H9 (cell line): ENCODE measurements at regions not wholly inside any gene's neighbourhood (a gene's known extent, or its start where the extent isn't known, plus 50 kb on each side); places are given as distances from the start of the nearest gene placed in this dataset.
A peak's percentile ranks its signal among the peaks of the same experiment; 100 is the strongest.
"Not testable (repeated sequence)": the region's sequence is repeated elsewhere in the genome, so short reads cannot be mapped to it uniquely, and the experiment has no call there.

Source experiments
- DNase-seq: peaks from one replicate; pipeline ENCODE4 v3.0.0-alpha.2; 2017
- H2AFZ ChIP-seq: one replicate; pipeline ENCODE4 v1.6.1; 2013; ENCODE audit warnings: mild to moderate bottlenecking, low read length, control low read depth, moderate library complexity
- H2AK5ac ChIP-seq: 2 replicates; pipeline ENCODE4 v1.6.1; 2013; ENCODE audit warnings: low read length, control low read depth, mixed read lengths; ENCODE audit not compliant: insufficient read length
- H2BK120ac ChIP-seq: one replicate; pipeline ENCODE4 v1.6.1; 2013; ENCODE audit warnings: low read depth, mild to moderate bottlenecking, low read length, control low read depth, inconsistent platforms; ENCODE audit not compliant: poor library complexity, severe bottlenecking
- H2BK12ac ChIP-seq: 2 replicates; pipeline ENCODE4 v1.6.1; 2013; ENCODE audit warnings: low read length, control low read depth, mixed read lengths, low read depth; ENCODE audit not compliant: insufficient read length
- H2BK15ac ChIP-seq: 2 replicates; pipeline ENCODE4 v1.6.1; 2013; ENCODE audit warnings: low read depth, low read length, control low read depth
- H2BK20ac ChIP-seq: one replicate; pipeline ENCODE4 v1.6.1; 2013; ENCODE audit warnings: low read depth, mild to moderate bottlenecking, low read length, control low read depth, inconsistent platforms; ENCODE audit not compliant: poor library complexity, severe bottlenecking
- H2BK5ac ChIP-seq: 2 replicates; pipeline ENCODE4 v1.6.1; 2013; ENCODE audit warnings: low read length, control low read depth, mixed read lengths; ENCODE audit not compliant: insufficient read length
- H3K14ac ChIP-seq: 2 replicates; pipeline ENCODE4 v1.6.1; 2013; ENCODE audit warnings: low read length, control low read depth; ENCODE audit not compliant: insufficient read depth
- H3K18ac ChIP-seq: 2 replicates; pipeline ENCODE4 v1.6.1; 2013; ENCODE audit warnings: low read depth, mild to moderate bottlenecking, mixed read lengths, low read length, control low read depth; ENCODE audit not compliant: insufficient read length
- H3K23ac ChIP-seq: 2 replicates; pipeline ENCODE4 v1.6.1; 2013; ENCODE audit warnings: low read length, control low read depth, mixed read lengths, low read depth; ENCODE audit not compliant: insufficient read length
- H3K23me2 ChIP-seq: 2 replicates; pipeline ENCODE4 v1.6.1; 2013; ENCODE audit warnings: low read depth, mild to moderate bottlenecking, mixed read lengths, low read length, control low read depth; ENCODE audit not compliant: insufficient read length, poor library complexity, severe bottlenecking
- H3K27ac ChIP-seq: 2 replicates; pipeline ENCODE4 v1.5.1; 2013; ENCODE audit warnings: low read length, control low read depth, mixed read lengths, low read depth; ENCODE audit not compliant: insufficient read length
- H3K27me3 ChIP-seq: 2 replicates; pipeline ENCODE4 v1.6.1; 2013; ENCODE audit warnings: low read length, control low read depth, inconsistent platforms; ENCODE audit not compliant: insufficient read depth
- H3K4ac ChIP-seq: 2 replicates; pipeline ENCODE4 v1.6.1; 2013; ENCODE audit warnings: low read depth, mild to moderate bottlenecking, control low read depth, inconsistent platforms, low read length, moderate library complexity
- H3K4me1 ChIP-seq: 2 replicates; pipeline ENCODE4 v1.6.1; 2013; ENCODE audit warnings: low read length, control low read depth, inconsistent platforms; ENCODE audit not compliant: insufficient read depth
- H3K4me2 ChIP-seq: 2 replicates; pipeline ENCODE4 v1.6.1; 2013; ENCODE audit warnings: low read length, control low read depth, mixed read lengths; ENCODE audit not compliant: insufficient read length, insufficient read depth
- H3K56ac ChIP-seq: 2 replicates; pipeline ENCODE4 v1.6.1; 2013; ENCODE audit warnings: low read depth, mild to moderate bottlenecking, mixed read lengths, low read length, control low read depth; ENCODE audit not compliant: insufficient read length
- H3K79me1 ChIP-seq: 2 replicates; pipeline ENCODE4 v1.6.1; 2013; ENCODE audit warnings: low read depth, mild to moderate bottlenecking, moderate library complexity, low read length, control low read depth, inconsistent platforms; ENCODE audit not compliant: insufficient read depth, poor library complexity, severe bottlenecking
- H3K79me2 ChIP-seq: 2 replicates; pipeline ENCODE4 v1.6.1; 2013; ENCODE audit warnings: low read length, control low read depth, inconsistent platforms; ENCODE audit not compliant: insufficient read depth
- H3K9ac ChIP-seq: 2 replicates; pipeline ENCODE4 v1.6.1; 2013; ENCODE audit warnings: low read length, control low read depth, mixed read lengths; ENCODE audit not compliant: insufficient read length; ENCODE audit errors: extremely low read depth
- H3K9me3 ChIP-seq: one replicate; pipeline ENCODE4 v1.6.1; 2013; ENCODE audit warnings: low read depth, low read length, inconsistent platforms; ENCODE audit not compliant: control insufficient read depth
- H3T11ph ChIP-seq: one replicate; pipeline ENCODE4 v1.6.1; 2013; ENCODE audit warnings: mild to moderate bottlenecking, low read length, control low read depth, inconsistent platforms
- H4K20me1 ChIP-seq: one replicate; pipeline ENCODE4 v1.6.1; 2013; ENCODE audit not compliant: control insufficient read depth, insufficient read length, insufficient read depth
- H4K5ac ChIP-seq: 2 replicates; pipeline ENCODE4 v1.6.1; 2013; ENCODE audit warnings: low read depth, mild to moderate bottlenecking, mixed read lengths, low read length, control low read depth; ENCODE audit not compliant: insufficient read length
- H4K8ac ChIP-seq: replicated peaks from 2 replicates; pipeline ENCODE4 v1.6.1; 2013; ENCODE audit warnings: low read length, control low read depth, mixed read lengths, low read depth; ENCODE audit not compliant: insufficient read length
- H4K91ac ChIP-seq: 2 replicates; pipeline ENCODE4 v1.6.1; 2013; ENCODE audit warnings: low read depth, mild to moderate bottlenecking, moderate library complexity, mixed read lengths, low read length, control low read depth; ENCODE audit not compliant: insufficient read length
- H3K27ac Mint-ChIP-seq, 3 experiments: 2 replicates in 2 of 3; 3 replicates in 1 of 3; pipeline ENCODE4 v1.8.0; 2020 to 2021; ENCODE audit warnings: mixed read lengths in 3 of 3, mild to moderate bottlenecking in 1 of 3, moderate library complexity in 1 of 3
- H3K27me3 Mint-ChIP-seq: 2 replicates; pipeline ENCODE4 v1.8.0; 2021; ENCODE audit warnings: low read depth, mild to moderate bottlenecking, moderate library complexity, mixed read lengths
- H3K36me3 Mint-ChIP-seq, 3 experiments: 2 replicates in 2 of 3; 3 replicates in 1 of 3; pipeline ENCODE4 v1.8.0; 2020 to 2021; ENCODE audit warnings: low read depth in 3 of 3, mixed read lengths in 3 of 3; ENCODE audit not compliant: insufficient read depth in 1 of 3
- H3K4me1 Mint-ChIP-seq, 2 experiments: 2 replicates each; pipeline ENCODE4 v1.8.0; 2020; ENCODE audit warnings: mixed read lengths in 2 of 2
- H3K4me3 Mint-ChIP-seq, 2 experiments: 2 replicates in 1 of 2; 3 replicates in 1 of 2; pipeline ENCODE4 v1.8.0; 2020 to 2021; ENCODE audit warnings: mild to moderate bottlenecking in 2 of 2, mixed read lengths in 2 of 2, moderate library complexity in 1 of 2
- H3K9me3 Mint-ChIP-seq, 2 experiments: 2 replicates in 1 of 2; 3 replicates in 1 of 2; pipeline ENCODE4 v1.8.0; 2020; ENCODE audit warnings: mild to moderate bottlenecking in 2 of 2, mixed read lengths in 2 of 2, moderate library complexity in 1 of 2
- CTCF ChIP-seq: fragments of 200-600 bp; sonication (generic); conservative IDR thresholded peaks from 3 replicates; pipeline ENCODE4 v1.8.0; 2021; ENCODE audit warnings: antibody characterized with exemption, mild to moderate bottlenecking
- WGBS: extraction: QIAGEN DNeasy Blood & Tissue Kit; methylation state at CpG from one replicate; pipeline ENCODE4 v1.1.7; 2013; ENCODE audit warnings: missing lambda C conversion rate, low lambda C conversion rate, mixed read lengths; ENCODE audit not compliant: insufficient read length; ENCODE audit errors: extremely low coverage; 5-methylcytosine and 5-hydroxymethylcytosine counted together

GRCh38 chr7:145812218-145812617 lies 304.4 kb upstream of the CNTNAP2 start:
- no peak overlapping the region for H3K4me2 ChIP-seq
- H2AFZ ChIP-seq, result no peak overlapping the region
- no peak overlapping the region for H2BK15ac ChIP-seq

GRCh38 chr7:145805496-145805895 lies 311.1 kb upstream of the CNTNAP2 start:
- H2BK5ac ChIP-seq, H3K9me3 ChIP-seq, H3K79me2 ChIP-seq, H2BK15ac ChIP-seq, H4K5ac ChIP-seq, H2BK12ac ChIP-seq, H2BK120ac ChIP-seq, H3K4me1 Mint-ChIP-seq, H2AFZ ChIP-seq, H3K18ac ChIP-seq, H3K23me2 ChIP-seq, H3K4me2 ChIP-seq, H4K20me1 ChIP-seq, H3K27ac Mint-ChIP-seq, H3K14ac ChIP-seq, H4K8ac ChIP-seq, H3K9ac ChIP-seq, H3K27me3 Mint-ChIP-seq, H3K56ac ChIP-seq, H3K27ac ChIP-seq, H3K4me1 ChIP-seq, H3K23ac ChIP-seq, H3K9me3 Mint-ChIP-seq, H3K36me3 Mint-ChIP-seq, H3K27me3 ChIP-seq, H3K4me3 Mint-ChIP-seq, H3K4ac ChIP-seq, H3K79me1 ChIP-seq, H2AK5ac ChIP-seq, H3T11ph ChIP-seq, H4K91ac ChIP-seq, DNase-seq, H2BK20ac ChIP-seq: not testable (repeated sequence)
- no CpG with 5 or more reads among the region's 3 CpGs for WGBS

More at GRCh38 chr7:145812218-145812617, 304.4 kb upstream of the CNTNAP2 start:
- Histone ChIP-seq H2AK5ac (no peak overlapping the region), H3K18ac (no peak overlapping the region), H3K4ac (no peak overlapping the region), H2BK20ac (no peak overlapping the region), H4K91ac (no peak overlapping the region), H2BK12ac (no peak overlapping the region), H2BK5ac (no peak overlapping the region), H3K9me3 (no peaks in the 10 kb centered on the region), H4K8ac (no peak overlapping the region), H3K14ac (no peak overlapping the region), H3K23ac (no peak overlapping the region), H3T11ph (no peak overlapping the region), H3K27ac (no peak overlapping the region), H4K20me1 (no peaks in the 10 kb centered on the region), H3K56ac (no peak overlapping the region), H3K4me1 (no peaks in the 10 kb centered on the region), H3K79me2 (no peaks in the 10 kb centered on the region), H3K9ac (no peak overlapping the region), H3K23me2 (no peaks in the 10 kb centered on the region), H3K79me1 (no peaks in the 10 kb centered on the region), H2BK120ac (no peak overlapping the region), H3K27me3 (no peaks in the 10 kb centered on the region), H4K5ac (no peak overlapping the region)
- H3K27ac Mint-ChIP-seq, result peak overlapping the region in 1 of 3 experiments; percentile 4; a peak in 1 of 7 replicates
- no peak overlapping the region for H3K4me3 Mint-ChIP-seq
- no peaks in the 10 kb centered on the region for H3K27me3 Mint-ChIP-seq
- no peaks in the 10 kb centered on the region; a peak in 1 of 7 replicates for H3K36me3 Mint-ChIP-seq
- no peaks in the 10 kb centered on the region; a peak in 2 of 5 replicates for H3K9me3 Mint-ChIP-seq
- DNase-seq, result no peak
- peaks cover 0 to 6% of the 10 kb centered on the region in 2 experiments; a peak in 1 of 4 replicates for H3K4me1 Mint-ChIP-seq
- TF ChIP-seq CTCF, result no peak
